ENCODE measurements at regions not wholly inside any gene's neighbourhood (a gene's known extent, or its start where the extent isn't known, plus 50 kb on each side); places are given as distances from the start of the nearest gene placed in this dataset.

- TF ChIP-seq CTCF (IDR thresholded peaks at IDR 0.05; ENCODE audit: low read depth, low read length, poor library complexity, severe bottlenecking) (no peak), EZH2phosphoT487 (IDR thresholded peaks at IDR 0.05; ENCODE audit: borderline replicate concordance, low read length) (no peak)
These were observed 59.0 kb downstream of the DNAJB9 start for GRCh38 chr7:108628678-108629077.
